SK-N-SH (cell line): ENCODE measurements at regions not wholly inside any gene's neighbourhood (a gene's known extent, or its start where the extent isn't known, plus 50 kb on each side); places are given as distances from the start of the nearest gene placed in this dataset.

Experiments used
- CTCF ChIA-PET: fragments of 300-600, 350-600 bp; formaldehyde crosslinking; extraction: SDS; loops from one replicate; lab custom pipeline; 2021; lab: Yijun Ruan, JAX
- POLR2A ChIA-PET: fragments of 350-600 bp; sonication (Branson Sonifier 250); formaldehyde crosslinking; extraction: SDS; loops from one replicate; lab custom pipeline; 2020; ENCODE audit warnings: antibody characterized with exemption, inconsistent platforms; lab: Yijun Ruan, JAX
- DNase-seq: peaks from one replicate; pipeline ENCODE4 v3.0.0; 2012
- H2AFZ ChIP-seq: fragments of 200-600 bp; sonication (generic); 2 replicates; pipeline ENCODE4 v1.8.1; 2016; ENCODE audit warnings: antibody characterized with exemption, mild to moderate bottlenecking, low read depth
- H3F3A ChIP-seq: fragments of 200-600 bp; sonication (generic); replicated peaks from 2 replicates; pipeline ENCODE3; 2016; ENCODE audit warnings: antibody characterized with exemption, mild to moderate bottlenecking; ENCODE audit not compliant: insufficient read depth
- H3K27ac ChIP-seq, 2 experiments: fragments of 200-500 bp in 1 of 2; fragments of 200-600 bp in 1 of 2; sonication (Bioruptor generic) in 1 of 2; sonication (generic), shearing (Covaris generic) in 1 of 2; 2 replicates each; pipeline versions ENCODE4 v1.5.1 to v1.6.1; 2014 to 2016; ENCODE audit warnings: low read depth in 2 of 2, inconsistent platforms in 1 of 2, low read length in 1 of 2, mild to moderate bottlenecking in 1 of 2, mixed read lengths in 1 of 2
- H3K27me3 ChIP-seq: fragments of 200-600 bp; sonication (generic), shearing (Covaris generic); 2 replicates; pipeline ENCODE4 v1.6.1; 2016; ENCODE audit warnings: mixed run types; ENCODE audit not compliant: insufficient read depth
- H3K36me3 ChIP-seq, 2 experiments: fragments of 200-500 bp in 1 of 2; fragments of 200-600 bp in 1 of 2; sonication (Bioruptor generic) in 1 of 2; sonication (generic) in 1 of 2; replicated peaks in 1 of 2; 2 replicates each; pipeline versions ENCODE3 to v1.5.1; 2014 to 2016; ENCODE audit warnings: low read length in 1 of 2, mild to moderate bottlenecking in 1 of 2; ENCODE audit not compliant: insufficient read depth in 2 of 2, control insufficient read depth in 1 of 2
- H3K4me1 ChIP-seq, 2 experiments: fragments of 200-500 bp in 1 of 2; fragments of 200-600 bp in 1 of 2; sonication (Bioruptor generic) in 1 of 2; sonication (generic), shearing (Covaris generic) in 1 of 2; 2 replicates each; pipeline versions ENCODE4 v1.5.1 to v1.6.1; 2014 to 2016; ENCODE audit warnings: low read depth in 1 of 2, low read length in 1 of 2, mixed run types in 1 of 2; ENCODE audit not compliant: insufficient read depth in 2 of 2, control insufficient read depth in 1 of 2
- H3K4me2 ChIP-seq: fragments of 200-600 bp; sonication (generic), shearing (Covaris generic); 2 replicates; pipeline ENCODE4 v1.6.1; 2017; ENCODE audit warnings: mixed run types
- H3K4me3 ChIP-seq, 2 experiments: fragments of 200-500 bp in 1 of 2; fragments of 200-600 bp in 1 of 2; sonication (Bioruptor generic) in 1 of 2; sonication (generic), shearing (Covaris generic) in 1 of 2; 2 replicates each; pipeline versions ENCODE4 v1.5.1 to v1.8.1; 2014 to 2016; ENCODE audit warnings: low read depth in 2 of 2, inconsistent platforms in 1 of 2, low read length in 1 of 2, mild to moderate bottlenecking in 1 of 2, mixed read lengths in 1 of 2, moderate library complexity in 1 of 2
- H3K79me2 ChIP-seq: fragments of 200-600 bp; sonication (generic); 2 replicates; pipeline ENCODE4 v1.8.1; 2017; ENCODE audit warnings: mild to moderate bottlenecking; ENCODE audit not compliant: insufficient read depth
- H3K9ac ChIP-seq: fragments of 200-600 bp; sonication (generic); 2 replicates; pipeline ENCODE4 v1.6.1; 2017; ENCODE audit warnings: mixed run types
- H3K9me2 ChIP-seq: fragments of 200-600 bp; sonication (generic); 2 replicates; pipeline ENCODE4 v1.6.1; 2017; ENCODE audit warnings: mixed run types
- H3K9me3 ChIP-seq: fragments of 200-600 bp; sonication (generic); 2 replicates; pipeline ENCODE4 v1.6.1; 2017; ENCODE audit warnings: mixed run types, mild to moderate bottlenecking, moderate library complexity
- H4K20me1 ChIP-seq: fragments of 200-600 bp; sonication (generic); 2 replicates; pipeline ENCODE4 v1.6.1; 2017; ENCODE audit warnings: mild to moderate bottlenecking, mixed run types; ENCODE audit not compliant: insufficient read depth
- CHD2 ChIP-seq: fragments of 150-350 bp; IDR thresholded peaks from 2 replicates; pipeline ENCODE4 v1.6.1; 2018; ENCODE audit warnings: low read length; ENCODE audit not compliant: partially characterized antibody
- ELF1 ChIP-seq: IDR thresholded peaks from 2 replicates; pipeline ENCODE4 v1.4.0; 2012
- EP300 ChIP-seq, 2 experiments: IDR thresholded peaks; 2 replicates each; pipeline versions ENCODE4 v1.4.0 to v1.6.1; 2012; ENCODE audit warnings: borderline replicate concordance in 1 of 2, low read depth in 1 of 2, low read length in 1 of 2
- EZH2phosphoT487 ChIP-seq: fragments of 200-600 bp; sonication (generic); IDR thresholded peaks from 2 replicates; pipeline ENCODE4 v1.6.1; 2017; ENCODE audit warnings: low read depth, mixed run types, mild to moderate bottlenecking, antibody characterized with exemption, moderate library complexity, borderline replicate concordance
- FOXM1 ChIP-seq: IDR thresholded peaks from 2 replicates; pipeline ENCODE4 v1.4.0; 2012; ENCODE audit warnings: low read depth, mild to moderate bottlenecking
- GABPA ChIP-seq: IDR thresholded peaks from 2 replicates; pipeline ENCODE4 v1.4.0; 2012; ENCODE audit warnings: low read depth, mild to moderate bottlenecking
- GATA2 ChIP-seq: sonication (generic); formaldehyde crosslinking; IDR thresholded peaks from 2 replicates; pipeline ENCODE4 v1.5.0; 2020; ENCODE audit warnings: mild to moderate bottlenecking, missing genetic modification reagents
- JUND ChIP-seq: IDR thresholded peaks from 2 replicates; pipeline ENCODE4 v1.4.0; 2012
- NFIC ChIP-seq: IDR thresholded peaks from 2 replicates; pipeline ENCODE4 v1.4.0; 2012; ENCODE audit warnings: borderline replicate concordance
- NRF1 ChIP-seq: IDR thresholded peaks from 2 replicates; pipeline ENCODE4 v1.6.1; 2012; ENCODE audit warnings: low read depth, mild to moderate bottlenecking, low read length
- PBX3 ChIP-seq: IDR thresholded peaks from 2 replicates; pipeline ENCODE4; 2012
- RAD21 ChIP-seq: IDR thresholded peaks from 2 replicates; pipeline ENCODE4 v1.6.1; 2012; ENCODE audit warnings: mild to moderate bottlenecking, low read length
- RFX5 ChIP-seq: IDR thresholded peaks from 2 replicates; pipeline ENCODE4 v1.6.1; 2012; ENCODE audit warnings: mild to moderate bottlenecking, improper control_type of control experiment, low read length
- RXRA ChIP-seq: IDR thresholded peaks from 2 replicates; pipeline ENCODE4 v1.4.0; 2012; ENCODE audit warnings: low read depth, mild to moderate bottlenecking, borderline replicate concordance
- SMC3 ChIP-seq: IDR thresholded peaks from 2 replicates; pipeline ENCODE4 v1.6.1; 2012; ENCODE audit warnings: low read depth, low read length, improper control_type of control experiment
- TAF1 ChIP-seq: IDR thresholded peaks from 2 replicates; pipeline ENCODE4 v1.6.1; 2012; ENCODE audit warnings: low read depth, mild to moderate bottlenecking, low read length, moderate library complexity, borderline replicate concordance
- USF2 ChIP-seq: fragments of 150-350 bp; IDR thresholded peaks from 2 replicates; pipeline ENCODE4 v1.6.1; 2017; ENCODE audit warnings: antibody characterized with exemption, low read length, low read depth, borderline replicate concordance
- YY1 ChIP-seq: IDR thresholded peaks from 2 replicates; pipeline ENCODE4 v1.4.0; 2012; ENCODE audit warnings: low read depth, mild to moderate bottlenecking
- ZBTB33 ChIP-seq: IDR thresholded peaks from 2 replicates; pipeline ENCODE4 v1.4.0; 2012; ENCODE audit warnings: low read depth, borderline replicate concordance
- WGBS: methylation state at CpG from one replicate; pipeline ENCODE4 v1.1.6; 2017; ENCODE audit warnings: low lambda C conversion rate; 5-methylcytosine and 5-hydroxymethylcytosine counted together
- TF ChIP-seq, protein P1 (sequence below): fragments of 200-600 bp; sonication (generic); IDR thresholded peaks from 2 replicates; pipeline ENCODE4 v1.6.1; 2017; ENCODE audit warnings: antibody characterized with exemption, mild to moderate bottlenecking, moderate library complexity
- TF ChIP-seq, protein P2 (sequence below): IDR thresholded peaks from 2 replicates; pipeline ENCODE4 v1.4.0; 2012; ENCODE audit warnings: low read depth
- TF ChIP-seq, protein P3 (sequence below): IDR thresholded peaks from 2 replicates; pipeline ENCODE4 v1.6.1; 2012; ENCODE audit warnings: mild to moderate bottlenecking, low read depth, low read length, moderate library complexity
- TF ChIP-seq, protein P4 (sequence below): IDR thresholded peaks from 2 replicates; pipeline ENCODE4 v1.4.0; 2012; ENCODE audit warnings: low read depth, borderline replicate concordance

DNA sequence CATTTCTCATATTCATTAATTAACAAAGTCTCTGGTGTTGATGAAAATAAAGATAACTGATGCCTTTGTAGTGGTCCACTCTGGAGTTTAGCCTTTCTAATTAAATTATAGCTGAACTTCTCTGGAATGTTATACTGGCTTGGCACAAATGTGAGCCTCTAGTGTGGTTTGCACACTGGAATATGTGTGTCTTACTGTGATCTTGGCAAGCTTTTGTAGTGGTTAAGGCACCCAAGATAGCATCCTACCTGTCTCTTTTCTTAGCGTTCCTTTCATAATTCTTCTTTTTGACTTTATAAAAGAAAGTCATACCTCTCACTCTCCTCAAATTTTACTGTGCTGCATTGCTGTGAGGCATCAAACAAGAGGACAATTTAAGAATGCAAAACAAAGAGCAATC, 107.4 kb downstream of the UTRN start (continued):
- TF ChIP-seq TAF1 (no peak), ZBTB33 (no peak), YY1 (no peak), RAD21 (no peak)

DNA sequence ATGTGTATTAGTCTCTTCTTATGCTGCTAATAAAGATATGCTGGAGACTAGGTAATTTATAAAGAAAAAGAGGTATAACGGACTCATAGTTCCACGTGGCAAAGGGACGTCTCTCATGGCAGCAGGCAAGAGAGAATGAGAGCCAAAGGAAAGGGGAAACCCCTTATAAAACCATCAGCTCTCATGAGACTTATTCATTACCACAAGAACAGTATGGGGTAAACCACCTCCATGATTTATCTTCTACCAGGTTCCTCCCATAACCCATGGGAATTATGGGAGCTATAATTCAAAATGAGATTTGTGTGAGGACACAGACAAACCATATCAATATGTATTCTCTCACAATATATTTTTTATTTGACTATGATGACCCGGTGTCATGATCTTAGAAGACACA, 109.1 kb downstream of the UTRN start:
- H3K4me1 ChIP-seq, result no peaks in the 10 kb centered on the region
- H3K9me2 ChIP-seq, result no peaks in the 10 kb centered on the region
- H3K36me3 ChIP-seq, result no peaks in the 10 kb centered on the region
- no peak overlapping the region for H2AFZ ChIP-seq
- no peaks in the 10 kb centered on the region for H3F3A ChIP-seq
- no peak for DNase-seq
- peaks cover 6% of the 10 kb centered on the region; the same call in 1 of the 2 replicates for H3K9me3 ChIP-seq
- H4K20me1 ChIP-seq, result no peaks in the 10 kb centered on the region
- CTCF ChIA-PET, result no interaction called here
- TF ChIP-seq USF2, result no peak
- TF ChIP-seq JUND, result no peak
- no peak for TF ChIP-seq EP300 (IDR thresholded peaks at IDR 0.05; ENCODE audit: borderline replicate concordance in 1 of 2, low read depth in 1 of 2, low read length in 1 of 2)
- no peak for TF ChIP-seq RFX5
- TF ChIP-seq SMC3, result no peak
- TF ChIP-seq EZH2phosphoT487, result no peak
- no peak for TF ChIP-seq RXRA
- TF ChIP-seq, protein P1, sequence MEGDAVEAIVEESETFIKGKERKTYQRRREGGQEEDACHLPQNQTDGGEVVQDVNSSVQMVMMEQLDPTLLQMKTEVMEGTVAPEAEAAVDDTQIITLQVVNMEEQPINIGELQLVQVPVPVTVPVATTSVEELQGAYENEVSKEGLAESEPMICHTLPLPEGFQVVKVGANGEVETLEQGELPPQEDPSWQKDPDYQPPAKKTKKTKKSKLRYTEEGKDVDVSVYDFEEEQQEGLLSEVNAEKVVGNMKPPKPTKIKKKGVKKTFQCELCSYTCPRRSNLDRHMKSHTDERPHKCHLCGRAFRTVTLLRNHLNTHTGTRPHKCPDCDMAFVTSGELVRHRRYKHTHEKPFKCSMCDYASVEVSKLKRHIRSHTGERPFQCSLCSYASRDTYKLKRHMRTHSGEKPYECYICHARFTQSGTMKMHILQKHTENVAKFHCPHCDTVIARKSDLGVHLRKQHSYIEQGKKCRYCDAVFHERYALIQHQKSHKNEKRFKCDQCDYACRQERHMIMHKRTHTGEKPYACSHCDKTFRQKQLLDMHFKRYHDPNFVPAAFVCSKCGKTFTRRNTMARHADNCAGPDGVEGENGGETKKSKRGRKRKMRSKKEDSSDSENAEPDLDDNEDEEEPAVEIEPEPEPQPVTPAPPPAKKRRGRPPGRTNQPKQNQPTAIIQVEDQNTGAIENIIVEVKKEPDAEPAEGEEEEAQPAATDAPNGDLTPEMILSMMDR, result no peak
- no peak for TF ChIP-seq ELF1
- TF ChIP-seq NRF1, result no peak
- TF ChIP-seq, protein P2, sequence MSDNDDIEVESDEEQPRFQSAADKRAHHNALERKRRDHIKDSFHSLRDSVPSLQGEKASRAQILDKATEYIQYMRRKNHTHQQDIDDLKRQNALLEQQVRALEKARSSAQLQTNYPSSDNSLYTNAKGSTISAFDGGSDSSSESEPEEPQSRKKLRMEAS, result no peak
- no peak for TF ChIP-seq GABPA
- no peak for TF ChIP-seq CHD2
- TF ChIP-seq, protein P3, sequence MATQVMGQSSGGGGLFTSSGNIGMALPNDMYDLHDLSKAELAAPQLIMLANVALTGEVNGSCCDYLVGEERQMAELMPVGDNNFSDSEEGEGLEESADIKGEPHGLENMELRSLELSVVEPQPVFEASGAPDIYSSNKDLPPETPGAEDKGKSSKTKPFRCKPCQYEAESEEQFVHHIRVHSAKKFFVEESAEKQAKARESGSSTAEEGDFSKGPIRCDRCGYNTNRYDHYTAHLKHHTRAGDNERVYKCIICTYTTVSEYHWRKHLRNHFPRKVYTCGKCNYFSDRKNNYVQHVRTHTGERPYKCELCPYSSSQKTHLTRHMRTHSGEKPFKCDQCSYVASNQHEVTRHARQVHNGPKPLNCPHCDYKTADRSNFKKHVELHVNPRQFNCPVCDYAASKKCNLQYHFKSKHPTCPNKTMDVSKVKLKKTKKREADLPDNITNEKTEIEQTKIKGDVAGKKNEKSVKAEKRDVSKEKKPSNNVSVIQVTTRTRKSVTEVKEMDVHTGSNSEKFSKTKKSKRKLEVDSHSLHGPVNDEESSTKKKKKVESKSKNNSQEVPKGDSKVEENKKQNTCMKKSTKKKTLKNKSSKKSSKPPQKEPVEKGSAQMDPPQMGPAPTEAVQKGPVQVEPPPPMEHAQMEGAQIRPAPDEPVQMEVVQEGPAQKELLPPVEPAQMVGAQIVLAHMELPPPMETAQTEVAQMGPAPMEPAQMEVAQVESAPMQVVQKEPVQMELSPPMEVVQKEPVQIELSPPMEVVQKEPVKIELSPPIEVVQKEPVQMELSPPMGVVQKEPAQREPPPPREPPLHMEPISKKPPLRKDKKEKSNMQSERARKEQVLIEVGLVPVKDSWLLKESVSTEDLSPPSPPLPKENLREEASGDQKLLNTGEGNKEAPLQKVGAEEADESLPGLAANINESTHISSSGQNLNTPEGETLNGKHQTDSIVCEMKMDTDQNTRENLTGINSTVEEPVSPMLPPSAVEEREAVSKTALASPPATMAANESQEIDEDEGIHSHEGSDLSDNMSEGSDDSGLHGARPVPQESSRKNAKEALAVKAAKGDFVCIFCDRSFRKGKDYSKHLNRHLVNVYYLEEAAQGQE, result no peak
- TF ChIP-seq NFIC, result no peak
- TF ChIP-seq TAF1, result no peak
- TF ChIP-seq, protein P4, sequence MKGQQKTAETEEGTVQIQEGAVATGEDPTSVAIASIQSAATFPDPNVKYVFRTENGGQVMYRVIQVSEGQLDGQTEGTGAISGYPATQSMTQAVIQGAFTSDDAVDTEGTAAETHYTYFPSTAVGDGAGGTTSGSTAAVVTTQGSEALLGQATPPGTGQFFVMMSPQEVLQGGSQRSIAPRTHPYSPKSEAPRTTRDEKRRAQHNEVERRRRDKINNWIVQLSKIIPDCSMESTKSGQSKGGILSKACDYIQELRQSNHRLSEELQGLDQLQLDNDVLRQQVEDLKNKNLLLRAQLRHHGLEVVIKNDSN, result no peak
- TF ChIP-seq FOXM1, result no peak
- no peak for TF ChIP-seq PBX3
- no peak for TF ChIP-seq GATA2 (CRISPR knock-in tag)
- H3K9ac ChIP-seq, result no peak overlapping the region
- POLR2A ChIA-PET, result no interaction called here
- no peaks in the 10 kb centered on the region for H3K27me3 ChIP-seq
- H3K4me2 ChIP-seq, result no peak overlapping the region
- WGBS, result 15% methylated on average over 4 of the region's 4 CpGs
- H3K4me3 ChIP-seq, result no peak overlapping the region
- peaks cover 6% of the 10 kb centered on the region for H3K79me2 ChIP-seq
- no peak overlapping the region for H3K27ac ChIP-seq
